Hematopoietic multipotent progenitor cell (in vitro differentiated cells): ENCODE measurements at regions not wholly inside any gene's neighbourhood (a gene's known extent, or its start where the extent isn't known, plus 50 kb on each side); places are given as distances from the start of the nearest gene placed in this dataset.
"Not testable (repeated sequence)": the region's sequence is repeated elsewhere in the genome, so short reads cannot be mapped to it uniquely, and the experiment has no call there.

Experiments
- DNase-seq, 3 donors: peaks; one replicate each; pipeline ENCODE4 v3.0.0-alpha.2; 2011 to 2015; ENCODE audit warnings: low read depth in 2 of 3, low spot score in 2 of 3

DNA sequence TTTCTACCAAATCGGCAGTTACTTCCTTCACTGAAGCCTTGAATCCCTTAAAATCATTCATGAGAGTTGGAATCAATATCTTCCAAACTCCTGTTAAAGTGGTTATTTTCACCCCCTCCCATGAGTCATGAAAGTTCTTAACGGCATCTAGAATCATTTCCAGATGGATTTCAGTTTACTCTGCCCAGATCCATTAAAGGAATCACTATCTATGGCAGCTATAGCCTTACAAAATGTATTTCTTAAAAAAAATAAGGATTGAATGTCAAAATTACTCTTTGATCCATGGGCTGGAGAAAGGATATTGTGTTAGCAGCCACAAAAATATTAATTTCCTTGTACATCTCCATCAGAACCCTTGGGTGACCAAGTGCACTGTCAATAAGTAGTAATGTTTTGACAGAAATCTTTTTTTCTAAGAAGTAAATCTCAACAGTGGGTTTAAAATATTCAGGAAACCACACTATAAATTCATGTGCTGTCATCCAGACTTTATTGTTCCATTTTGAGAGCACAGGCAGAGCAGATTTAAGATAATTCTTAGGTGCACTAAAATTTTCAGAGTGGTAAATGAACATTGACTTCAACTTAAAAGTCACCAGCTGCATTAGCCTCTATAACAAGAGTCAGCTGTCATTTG lies 767.7 kb downstream of the DTWD2 start:
- DNase-seq = no peak

DNA sequence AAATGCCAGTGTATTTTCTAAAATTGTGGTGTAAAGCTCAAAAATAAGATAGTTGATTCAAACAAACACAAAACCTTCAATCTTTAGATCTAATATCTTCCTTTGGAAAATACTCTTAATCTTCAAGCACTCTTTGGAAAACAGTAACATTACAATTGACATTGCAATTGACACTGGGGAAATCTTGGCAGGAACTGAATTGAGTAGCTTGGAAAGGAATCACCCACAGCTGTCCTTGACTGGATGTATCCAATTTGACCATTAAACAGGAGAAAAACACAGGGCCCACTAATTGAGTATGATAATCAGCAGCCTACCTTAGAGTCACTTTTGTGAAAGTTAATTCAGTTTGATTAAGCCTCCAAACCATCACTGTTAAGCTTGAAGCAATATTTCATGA lies 776.7 kb downstream of the DTWD2 start:
- no peak for DNase-seq

DNA sequence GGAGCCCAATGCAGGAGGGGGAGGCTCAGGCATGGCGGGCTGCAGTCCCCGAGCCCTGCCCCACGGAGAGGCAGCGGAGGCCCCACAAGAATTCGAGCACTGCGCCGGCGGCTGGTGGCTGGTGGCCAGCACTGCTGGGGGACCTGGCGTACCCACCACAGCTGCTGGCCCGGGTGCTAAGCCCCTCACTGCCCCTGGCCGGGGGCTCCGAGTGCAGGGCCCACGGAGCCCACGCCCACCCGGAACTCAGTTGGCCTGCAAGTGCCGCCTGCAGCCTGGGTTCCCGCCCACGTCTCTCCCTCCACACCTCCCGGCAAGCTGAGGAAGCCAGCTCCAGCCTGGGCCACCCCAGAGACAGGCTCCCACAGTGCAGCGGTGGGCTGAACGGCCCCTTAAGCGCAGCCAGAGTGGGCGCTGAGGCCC lies 780.3 kb downstream of the DTWD2 start:
- DNase-seq = no peak

DNA sequence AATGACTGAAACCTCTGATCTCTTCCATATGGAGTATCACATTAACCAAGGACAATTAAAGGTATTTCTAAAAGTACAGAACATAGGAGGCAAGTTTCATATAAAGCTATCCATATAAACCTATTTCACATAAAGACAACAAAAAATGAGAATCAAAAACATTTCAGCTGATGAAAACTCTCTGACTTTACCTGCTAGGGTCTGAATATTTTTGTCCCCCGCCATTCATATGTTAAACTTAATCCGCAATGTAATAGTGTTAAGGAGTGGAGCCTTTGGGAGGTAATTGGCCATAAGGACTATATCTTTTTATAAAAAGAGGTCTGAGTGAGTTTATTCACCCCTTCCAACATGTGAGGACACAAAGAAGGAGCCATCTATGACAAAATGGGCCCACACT lies 788.5 kb downstream of the DTWD2 start:
- DNase-seq = no peak

DNA sequence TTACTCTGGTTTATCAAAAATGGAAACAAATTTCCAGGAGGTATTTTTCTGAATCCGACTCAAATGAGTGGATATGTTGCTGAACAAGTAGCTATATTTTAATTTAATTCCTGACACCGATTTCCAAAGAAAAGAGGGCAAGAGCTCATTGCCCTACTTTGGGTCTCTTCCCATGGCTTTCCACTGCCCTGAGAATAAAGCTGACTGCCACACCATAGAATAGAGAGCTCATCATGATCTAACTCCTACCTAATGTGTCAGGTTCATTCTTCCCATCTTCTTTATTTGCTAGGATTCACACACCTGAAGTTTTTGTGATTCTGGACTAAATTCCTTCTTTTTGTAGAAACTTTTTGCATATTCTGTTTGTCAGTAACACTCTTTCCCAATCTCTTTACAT lies 792.1 kb downstream of the DTWD2 start:
- DNase-seq = no peak

DNA sequence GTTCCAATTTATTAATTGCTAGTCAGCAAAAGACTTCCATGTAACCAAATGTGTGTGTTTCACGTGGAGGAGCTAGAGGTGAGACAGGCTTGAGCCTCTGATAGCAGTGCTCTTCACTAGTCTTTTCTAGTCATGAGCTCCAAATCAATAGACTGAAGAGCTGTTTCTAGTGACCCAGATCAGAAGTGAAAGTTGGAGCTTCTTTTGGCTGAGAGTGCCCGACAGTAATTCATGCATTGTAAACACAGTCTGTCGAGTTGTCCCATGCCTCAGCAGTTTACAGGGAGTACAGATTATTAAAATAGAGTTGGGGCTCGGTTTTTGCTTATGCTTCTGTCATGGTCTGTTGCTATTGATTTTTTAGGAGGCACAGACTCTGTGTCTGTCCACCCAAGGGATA lies 793.1 kb downstream of the DTWD2 start:
- no peak for DNase-seq

DNA sequence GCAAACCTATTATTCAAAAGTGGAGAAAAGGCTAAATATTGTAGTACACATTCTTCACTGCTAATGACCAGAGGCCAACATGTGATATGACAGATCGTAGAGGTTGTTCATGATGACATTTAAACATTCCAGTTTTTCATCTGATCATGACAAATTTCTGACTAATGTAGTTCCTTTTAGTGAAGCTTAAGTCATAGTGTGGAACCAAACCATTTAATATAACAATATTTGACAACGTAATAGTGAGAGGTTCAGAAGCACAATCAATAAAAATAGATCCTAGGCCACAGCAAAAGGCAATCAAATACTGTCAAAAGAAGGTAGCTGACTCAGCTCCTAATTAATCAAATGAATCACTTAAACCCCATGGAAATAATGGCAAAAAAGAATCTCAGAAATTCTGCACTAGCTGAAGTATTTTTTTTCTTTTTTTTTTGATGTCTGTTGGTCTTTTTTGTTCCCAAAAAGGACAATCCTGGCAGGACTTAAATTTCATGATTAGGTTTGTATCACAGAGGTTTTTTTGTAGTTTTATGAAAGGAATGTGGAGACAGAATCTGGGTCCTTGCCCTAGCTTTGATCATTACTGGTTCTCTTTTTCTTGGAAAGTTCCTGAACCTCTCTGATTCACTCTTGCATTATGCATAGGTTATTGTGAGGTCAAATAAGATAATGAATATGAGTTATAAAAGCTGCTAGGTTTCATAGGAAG lies 795.0 kb downstream of the DTWD2 start:
- no peak for DNase-seq

DNA sequence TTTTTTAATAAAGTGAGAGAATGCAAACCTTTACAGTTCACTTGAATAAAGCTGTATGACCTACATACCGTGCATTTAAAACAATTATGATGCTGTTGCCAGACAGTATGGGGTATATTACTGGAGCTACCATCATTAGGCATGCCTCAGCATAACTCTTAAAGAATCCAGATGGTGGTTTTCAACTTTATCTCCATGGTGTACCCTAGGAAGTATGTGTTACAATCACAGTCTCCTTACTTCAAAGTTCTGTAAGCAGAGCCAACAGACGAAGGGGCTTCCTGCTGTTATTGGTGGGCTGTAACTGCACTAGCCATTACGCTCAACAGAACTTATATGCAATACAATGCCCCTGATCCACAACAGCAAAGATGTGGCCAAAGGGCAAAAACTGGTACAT lies 803.3 kb downstream of the DTWD2 start:
- no peak for DNase-seq

DNA sequence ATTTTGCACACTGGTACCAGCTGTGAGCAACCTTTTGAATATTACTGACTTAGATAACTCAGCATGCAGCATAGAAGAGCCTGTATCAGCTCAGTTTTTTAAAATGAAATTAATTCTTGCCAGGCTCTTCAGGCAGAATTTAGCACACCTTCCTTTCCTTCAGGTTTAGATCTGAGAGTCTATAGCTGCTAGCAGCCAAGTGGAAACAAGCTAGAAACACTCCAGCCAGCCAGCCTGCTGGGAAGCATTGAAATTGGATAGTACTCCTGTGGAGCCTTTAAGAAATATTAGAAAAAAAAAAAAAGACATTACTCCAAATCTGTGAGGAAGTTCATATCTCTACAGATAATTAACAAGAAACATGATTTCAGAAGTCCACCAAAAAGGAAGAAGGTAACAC lies 812.2 kb downstream of the DTWD2 start:
- no peak for DNase-seq

DNA sequence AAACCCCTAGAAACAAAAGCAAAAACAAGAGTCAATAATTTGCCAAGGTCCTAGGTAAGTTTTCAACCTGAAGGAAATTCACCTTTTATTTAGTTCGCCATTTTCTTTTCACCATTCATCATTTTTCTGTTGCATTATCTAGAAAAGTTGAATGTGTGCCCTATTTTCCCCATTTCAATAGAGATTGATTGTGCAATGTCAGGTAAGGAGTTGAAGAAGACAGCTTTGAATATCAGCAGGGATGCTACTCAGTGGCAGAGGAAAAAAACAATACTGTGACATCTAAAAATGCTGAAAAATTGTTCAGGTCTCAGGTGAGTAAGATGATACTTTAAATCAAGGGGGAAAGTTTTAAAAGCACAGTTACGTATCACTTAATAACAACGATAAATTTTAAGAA lies 813.7 kb downstream of the DTWD2 start:
- no peak for DNase-seq

DNA sequence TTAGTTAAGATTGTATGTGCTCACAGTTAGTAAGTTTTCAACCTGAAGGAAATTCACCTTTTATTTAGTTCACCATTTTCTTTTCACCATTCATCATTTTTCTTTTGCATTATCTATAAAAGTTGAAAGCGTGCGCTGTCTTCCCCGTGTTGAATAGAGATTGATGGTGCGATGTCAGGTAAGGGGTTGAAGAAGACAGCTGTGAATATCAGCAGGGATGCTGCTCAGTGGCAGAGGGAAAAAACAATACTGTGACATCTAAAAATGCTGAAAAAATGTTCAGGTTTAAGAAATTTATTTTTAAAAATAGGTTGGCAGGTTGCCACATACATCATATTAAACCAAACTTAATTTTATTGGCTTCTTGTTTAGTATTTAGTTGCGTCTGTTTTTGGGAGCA lies 815.0 kb downstream of the DTWD2 start:
- DNase-seq = no peak

DNA sequence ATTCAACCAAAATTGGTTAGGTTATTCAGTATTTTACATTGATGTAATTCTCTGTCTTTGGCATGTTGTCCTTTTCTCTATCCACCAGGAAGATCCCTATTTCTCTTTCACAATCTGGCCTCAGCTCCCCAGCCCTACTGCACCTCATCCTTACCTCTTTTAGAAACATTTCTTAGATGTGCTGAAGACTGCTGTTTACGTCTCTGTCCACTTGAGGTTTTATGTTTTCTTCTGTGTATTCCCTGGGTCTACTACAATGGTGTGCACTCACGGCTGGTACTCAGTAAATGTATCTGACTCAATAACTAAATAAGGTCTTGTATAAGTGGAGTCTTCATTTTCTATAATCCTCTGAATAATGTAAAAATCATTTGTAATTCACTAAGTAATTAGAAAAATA lies 822.7 kb downstream of the DTWD2 start:
- DNase-seq = no peak

DNA sequence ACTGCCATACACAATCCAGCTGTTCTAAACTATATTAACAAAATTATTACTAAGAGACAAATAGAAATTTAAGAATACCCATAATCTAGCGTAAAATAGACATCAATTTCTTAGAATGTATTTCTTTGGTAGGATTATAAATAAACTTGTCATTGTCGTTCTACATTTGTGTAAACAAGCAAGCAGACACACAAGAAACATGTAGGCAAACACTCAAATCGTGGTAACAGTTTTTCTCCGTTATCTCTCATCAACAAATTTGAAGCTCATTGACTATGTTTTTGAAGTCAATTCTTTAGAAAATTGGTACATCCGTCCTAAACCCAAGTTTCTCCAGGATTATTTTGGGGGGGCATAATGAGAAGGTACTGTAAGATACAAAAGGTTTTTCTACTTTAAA lies 832.2 kb downstream of the DTWD2 start:
- no peak for DNase-seq

DNA sequence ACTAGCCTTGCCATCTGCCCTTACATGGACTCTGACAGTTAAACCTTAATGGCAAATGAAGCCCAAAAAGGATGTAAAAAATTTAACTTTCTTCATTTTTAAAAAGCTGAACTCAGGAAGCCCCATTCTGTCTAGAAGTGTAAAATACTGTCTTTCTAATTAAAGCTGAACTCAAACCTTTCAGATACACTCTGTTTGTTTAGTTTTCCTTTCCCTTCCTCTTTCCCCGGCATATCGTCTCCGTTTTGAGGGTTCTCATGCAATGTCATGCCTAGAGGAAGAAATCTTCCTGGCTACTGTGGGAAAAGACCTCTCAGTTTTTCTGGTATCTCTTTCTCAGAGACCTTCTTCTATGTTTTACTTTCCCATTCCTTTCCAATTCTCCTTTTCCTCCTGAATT lies 841.5 kb downstream of the DTWD2 start:
- DNase-seq = no peak

DNA sequence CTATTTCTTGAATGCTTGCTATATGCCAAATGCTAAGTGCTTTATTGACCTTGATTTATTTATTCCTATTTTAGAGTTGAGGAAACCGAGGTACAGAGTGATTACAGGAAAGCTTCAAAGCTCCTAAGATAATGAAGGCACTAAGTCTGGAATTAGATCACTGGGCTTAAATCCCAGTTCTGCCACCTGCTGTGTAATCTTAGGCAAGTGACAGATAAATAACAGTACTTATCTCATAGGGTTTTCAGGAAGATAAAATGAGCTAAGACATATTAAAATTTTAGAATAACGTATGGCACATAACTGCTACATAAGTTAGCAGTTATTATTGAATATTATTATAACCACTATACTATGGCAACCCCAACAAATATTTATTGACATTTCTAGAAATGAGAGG lies 843.8 kb downstream of the DTWD2 start:
- no peak for DNase-seq

DNA sequence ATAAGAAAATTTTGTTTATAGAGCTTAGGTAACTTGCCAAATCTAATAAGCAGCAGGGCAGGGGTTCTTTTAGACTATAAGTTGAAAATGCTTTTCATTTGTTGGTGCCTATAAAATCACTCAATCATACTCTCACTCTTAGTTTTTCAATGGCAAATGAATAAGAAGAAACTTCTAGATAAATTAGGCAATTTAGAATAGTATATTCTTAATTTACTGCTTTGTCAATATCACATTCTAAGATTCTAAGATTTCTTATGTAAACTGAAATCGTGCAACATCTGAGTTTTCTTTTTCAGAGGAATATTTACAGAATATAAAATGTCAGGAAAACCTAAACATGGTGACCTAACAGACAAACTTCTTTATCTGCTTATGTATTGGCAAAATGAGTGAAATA lies 849.0 kb downstream of the DTWD2 start:
- no peak for DNase-seq

DNA sequence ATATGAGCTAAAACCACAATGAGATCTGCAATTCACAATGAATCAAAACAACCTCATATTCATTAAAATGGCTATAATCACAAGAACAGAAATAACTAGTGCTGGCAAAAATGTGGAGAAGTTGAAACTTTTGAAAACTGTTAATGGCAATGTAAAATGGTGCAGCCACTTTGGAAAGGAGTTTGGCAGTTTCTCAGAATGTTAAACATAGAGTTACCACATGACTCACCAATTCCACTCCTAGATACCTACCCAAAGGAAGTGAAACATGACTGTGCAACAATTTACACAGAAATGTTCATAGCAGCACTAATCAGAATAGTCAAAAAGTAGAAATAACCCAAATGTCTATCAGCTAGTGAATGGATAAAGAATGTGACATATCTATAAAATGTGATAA lies 862.2 kb downstream of the DTWD2 start:
- no peak for DNase-seq

DNA sequence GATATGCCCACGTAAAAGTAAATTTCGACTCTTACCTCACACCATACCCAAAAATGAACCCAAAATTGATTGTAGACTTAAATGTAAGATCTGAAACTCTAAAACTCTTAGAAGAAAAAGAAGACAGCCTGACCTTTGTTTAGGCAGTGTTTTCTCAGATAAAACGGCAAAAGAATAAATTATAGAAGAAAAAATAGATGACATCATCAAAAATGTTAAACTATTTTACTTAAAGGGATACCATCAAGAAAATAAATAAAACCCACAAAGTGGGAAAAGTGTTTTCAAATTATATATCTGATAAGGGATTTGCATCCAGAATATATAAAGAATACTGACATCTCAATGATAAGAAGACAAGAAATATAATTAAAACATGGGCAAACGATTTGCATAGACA lies 862.7 kb downstream of the DTWD2 start:
- no peak for DNase-seq

DNA sequence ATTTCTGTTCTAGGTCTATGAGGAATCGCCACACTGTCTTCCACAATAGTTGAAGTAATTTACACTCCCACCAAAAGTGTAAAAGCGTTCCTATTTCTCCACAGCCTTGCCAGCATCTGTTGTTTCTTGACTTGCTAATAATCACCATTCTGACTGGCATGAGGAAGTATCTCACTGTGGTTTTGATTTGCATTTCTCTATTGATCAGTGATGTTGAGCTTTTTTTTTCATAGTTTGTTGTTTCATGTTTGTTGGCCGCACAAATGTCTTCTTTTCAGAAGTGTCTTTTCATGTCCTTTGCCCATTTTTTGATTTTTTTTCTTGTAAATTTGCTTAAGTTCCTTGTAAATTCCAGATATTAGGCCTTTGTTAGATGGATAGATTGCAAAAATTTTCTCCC lies 867.1 kb downstream of the DTWD2 start:
- DNase-seq = no peak

DNA sequence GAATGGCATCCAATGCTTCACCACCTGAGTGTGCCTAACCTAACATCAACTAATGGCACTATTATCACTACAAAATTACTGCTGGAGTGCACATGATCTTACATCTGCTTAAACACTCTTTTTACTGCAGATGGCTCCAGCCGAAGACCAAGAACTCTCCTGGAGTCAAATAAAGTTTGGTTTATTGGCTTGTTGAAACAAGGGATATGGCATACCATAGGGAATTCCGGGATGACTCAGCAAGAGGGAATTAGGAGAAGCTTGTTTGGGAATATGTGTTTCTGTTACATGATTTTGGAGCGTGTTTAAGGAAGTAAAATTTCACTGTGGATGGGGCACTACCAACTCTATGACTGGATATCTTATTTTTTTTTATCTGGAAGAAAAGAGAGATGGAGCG lies 872.6 kb downstream of the DTWD2 start:
- no peak for DNase-seq

DNA sequence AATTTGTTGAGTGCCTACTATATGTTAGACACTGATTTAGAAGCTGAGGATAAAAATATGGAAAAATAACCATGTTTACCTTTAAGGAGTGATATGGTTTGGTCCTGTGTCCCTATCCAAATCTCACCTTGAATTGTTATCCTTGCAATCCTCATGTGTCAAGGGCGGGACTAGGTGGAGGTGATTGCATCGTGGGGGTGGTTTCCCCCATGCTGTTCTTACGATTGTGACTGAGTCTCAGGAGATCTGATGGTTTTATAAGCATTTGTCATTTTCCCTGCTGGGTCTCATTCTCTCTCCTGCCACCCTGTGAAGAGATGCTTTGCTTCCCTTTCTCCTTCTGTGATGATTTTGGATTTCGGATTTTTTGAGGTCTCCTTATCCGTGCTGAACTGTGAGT lies 876.4 kb downstream of the DTWD2 start:
- DNase-seq = no peak

DNA sequence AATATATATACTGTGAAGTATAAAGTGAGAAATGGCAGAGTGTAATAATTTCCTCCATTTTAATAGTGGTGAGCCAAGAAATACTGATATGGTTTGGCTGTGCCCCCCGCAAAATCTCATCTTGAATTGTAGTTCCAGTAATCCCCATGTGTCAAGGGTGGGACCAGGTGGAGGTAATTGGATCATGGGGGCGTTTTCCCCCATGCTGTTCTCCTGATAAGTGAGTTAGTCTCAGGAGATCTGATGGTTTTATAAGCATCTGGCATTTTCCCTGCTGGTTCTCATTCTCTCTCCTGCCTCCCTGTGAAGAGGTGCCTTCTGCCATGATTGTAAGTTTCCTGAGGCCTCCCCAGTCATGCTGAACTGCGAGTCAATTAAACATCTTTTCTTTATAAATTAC lies 881.1 kb downstream of the DTWD2 start:
- not testable (repeated sequence) for DNase-seq

DNA sequence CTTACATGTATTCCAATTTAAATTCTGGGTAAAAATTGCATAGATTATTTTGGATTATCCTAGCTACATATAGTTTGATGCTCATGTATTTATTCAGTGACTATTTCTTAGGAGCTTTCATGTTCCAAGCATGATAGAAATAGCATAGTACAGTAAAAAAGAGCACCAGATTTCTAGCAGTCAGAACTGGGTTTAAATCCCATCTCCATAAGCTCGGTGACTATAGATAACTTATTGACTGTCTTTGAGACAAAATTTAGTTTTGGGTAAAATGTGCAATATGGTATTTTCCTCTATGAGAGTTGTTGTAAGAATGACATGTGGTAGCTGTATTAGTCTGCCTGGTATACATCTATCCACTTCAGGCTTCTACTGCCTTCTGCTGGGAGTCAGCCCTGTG lies 889.6 kb downstream of the DTWD2 start:
- DNase-seq = no peak
